ENCODE measurements at regions not wholly inside any gene's neighbourhood (a gene's known extent, or its start where the extent isn't known, plus 50 kb on each side); places are given as distances from the start of the nearest gene placed in this dataset.

DNA sequence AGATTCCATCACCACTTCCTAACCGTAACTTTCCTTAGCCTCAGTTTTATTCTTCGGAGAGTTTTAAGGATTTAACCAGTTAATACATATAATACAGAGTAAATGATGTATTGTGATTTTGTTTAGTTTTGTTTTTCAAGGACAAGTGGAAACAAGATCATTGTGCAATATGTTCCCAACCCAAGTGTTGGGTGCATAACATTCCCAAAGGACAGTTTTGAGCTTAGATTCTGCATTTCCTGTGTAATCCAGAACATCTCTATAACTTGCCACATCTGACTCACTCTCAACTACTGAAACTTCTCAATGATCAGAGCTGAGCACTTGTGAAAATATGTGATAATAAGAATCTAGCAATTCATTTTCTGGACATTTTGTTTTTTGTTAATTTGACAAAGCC, 466.1 kb upstream of the PPP2R3A start:
- no peak for DNase-seq (ENCODE audit: extremely low spot score, unreplicated experiment)
- Mint-ChIP-seq H3K27ac (ENCODE audit: unreplicated experiment) (no peak overlapping the region), H3K36me3 (ENCODE audit: unreplicated experiment) (no peaks in the 10 kb centered on the region), H3K4me1 (ENCODE audit: unreplicated experiment) (peaks cover 3% of the 10 kb centered on the region), H3K4me3 (ENCODE audit: unreplicated experiment) (no peak overlapping the region), H3K27me3 (ENCODE audit: unreplicated experiment) (peaks cover 16% of the 10 kb centered on the region), H3K9me3 (ENCODE audit: unreplicated experiment) (no peaks in the 10 kb centered on the region)
- TF ChIP-seq, protein P1, sequence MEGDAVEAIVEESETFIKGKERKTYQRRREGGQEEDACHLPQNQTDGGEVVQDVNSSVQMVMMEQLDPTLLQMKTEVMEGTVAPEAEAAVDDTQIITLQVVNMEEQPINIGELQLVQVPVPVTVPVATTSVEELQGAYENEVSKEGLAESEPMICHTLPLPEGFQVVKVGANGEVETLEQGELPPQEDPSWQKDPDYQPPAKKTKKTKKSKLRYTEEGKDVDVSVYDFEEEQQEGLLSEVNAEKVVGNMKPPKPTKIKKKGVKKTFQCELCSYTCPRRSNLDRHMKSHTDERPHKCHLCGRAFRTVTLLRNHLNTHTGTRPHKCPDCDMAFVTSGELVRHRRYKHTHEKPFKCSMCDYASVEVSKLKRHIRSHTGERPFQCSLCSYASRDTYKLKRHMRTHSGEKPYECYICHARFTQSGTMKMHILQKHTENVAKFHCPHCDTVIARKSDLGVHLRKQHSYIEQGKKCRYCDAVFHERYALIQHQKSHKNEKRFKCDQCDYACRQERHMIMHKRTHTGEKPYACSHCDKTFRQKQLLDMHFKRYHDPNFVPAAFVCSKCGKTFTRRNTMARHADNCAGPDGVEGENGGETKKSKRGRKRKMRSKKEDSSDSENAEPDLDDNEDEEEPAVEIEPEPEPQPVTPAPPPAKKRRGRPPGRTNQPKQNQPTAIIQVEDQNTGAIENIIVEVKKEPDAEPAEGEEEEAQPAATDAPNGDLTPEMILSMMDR (IDR thresholded peaks at IDR 0.05) = no peak

DNA sequence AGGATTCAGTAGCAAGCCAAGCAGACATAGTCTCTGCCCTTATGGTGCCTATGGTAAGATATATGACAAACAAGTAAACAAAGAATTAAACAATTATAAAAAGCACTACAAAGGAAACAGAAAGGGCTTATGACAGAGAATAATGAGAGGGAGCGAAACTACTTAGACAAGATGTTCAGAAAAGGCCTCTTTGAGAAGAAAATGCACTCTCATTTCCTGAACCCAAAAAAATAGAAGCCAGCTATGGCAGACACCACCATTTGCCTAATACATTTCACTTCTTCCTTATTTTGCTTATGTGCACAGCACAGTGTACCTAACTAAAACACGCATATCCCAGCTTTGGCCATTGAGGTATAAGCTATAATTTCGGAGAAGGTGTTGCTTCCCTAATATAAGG, 465.5 kb upstream of the PPP2R3A start:
- peaks cover 16% of the 10 kb centered on the region for H3K27me3 Mint-ChIP-seq (ENCODE audit: unreplicated experiment)
- DNase-seq (ENCODE audit: extremely low spot score, unreplicated experiment) = no peak
- H3K36me3 Mint-ChIP-seq (ENCODE audit: unreplicated experiment) = no peaks in the 10 kb centered on the region
- TF ChIP-seq, protein P1 (IDR thresholded peaks at IDR 0.05) = no peak
- H3K4me1 Mint-ChIP-seq (ENCODE audit: unreplicated experiment) = peaks cover 3% of the 10 kb centered on the region
- H3K4me3 Mint-ChIP-seq (ENCODE audit: unreplicated experiment) = no peak overlapping the region
- H3K9me3 Mint-ChIP-seq (ENCODE audit: unreplicated experiment) = no peaks in the 10 kb centered on the region
- no peak overlapping the region for H3K27ac Mint-ChIP-seq (ENCODE audit: unreplicated experiment)

DNA sequence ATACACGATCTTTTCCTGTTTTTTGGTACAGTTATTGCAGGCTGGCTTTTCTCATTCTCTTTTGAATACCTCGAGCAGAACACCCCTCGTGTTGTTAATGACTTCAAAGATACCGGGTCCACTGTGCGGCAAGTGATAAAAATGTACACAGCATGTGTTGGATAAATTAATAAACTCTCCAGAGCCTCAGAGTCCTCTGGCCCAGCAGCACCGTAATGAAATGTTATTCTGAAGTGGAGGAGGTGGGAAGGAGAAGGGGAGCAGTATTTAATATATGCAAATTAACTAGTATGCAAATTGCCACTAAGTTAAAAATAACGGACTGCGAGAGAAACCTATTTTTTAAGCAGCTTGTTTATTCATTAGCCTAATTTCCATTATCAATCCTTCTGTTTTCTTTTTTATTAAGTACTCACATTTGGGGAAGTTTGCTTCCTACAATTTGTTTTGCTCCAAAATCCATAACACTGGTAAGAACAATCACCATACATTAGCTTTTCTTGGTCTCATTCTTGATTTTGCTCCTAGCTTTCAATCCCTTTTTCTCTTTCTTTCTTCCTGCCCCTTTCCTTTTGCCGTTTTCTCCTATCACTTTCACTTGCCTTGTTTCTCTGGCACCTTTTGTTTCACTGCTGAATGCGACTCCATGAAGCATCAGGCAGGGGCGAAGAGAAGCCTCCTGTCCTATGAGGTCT, 462.3 kb upstream of the PPP2R3A start:
- no peaks in the 10 kb centered on the region for H3K9me3 Mint-ChIP-seq (ENCODE audit: unreplicated experiment)
- H3K4me1 Mint-ChIP-seq (ENCODE audit: unreplicated experiment) = peaks cover 3% of the 10 kb centered on the region
- H3K27ac Mint-ChIP-seq (ENCODE audit: unreplicated experiment) = no peak overlapping the region
- H3K4me3 Mint-ChIP-seq (ENCODE audit: unreplicated experiment) = peak overlapping the region; percentile 30
- no peak for DNase-seq (ENCODE audit: extremely low spot score, unreplicated experiment)
- H3K27me3 Mint-ChIP-seq (ENCODE audit: unreplicated experiment) = peaks cover 19% of the 10 kb centered on the region
- TF ChIP-seq, protein P1 (IDR thresholded peaks at IDR 0.05) = no peak
- no peaks in the 10 kb centered on the region for H3K36me3 Mint-ChIP-seq (ENCODE audit: unreplicated experiment)

DNA sequence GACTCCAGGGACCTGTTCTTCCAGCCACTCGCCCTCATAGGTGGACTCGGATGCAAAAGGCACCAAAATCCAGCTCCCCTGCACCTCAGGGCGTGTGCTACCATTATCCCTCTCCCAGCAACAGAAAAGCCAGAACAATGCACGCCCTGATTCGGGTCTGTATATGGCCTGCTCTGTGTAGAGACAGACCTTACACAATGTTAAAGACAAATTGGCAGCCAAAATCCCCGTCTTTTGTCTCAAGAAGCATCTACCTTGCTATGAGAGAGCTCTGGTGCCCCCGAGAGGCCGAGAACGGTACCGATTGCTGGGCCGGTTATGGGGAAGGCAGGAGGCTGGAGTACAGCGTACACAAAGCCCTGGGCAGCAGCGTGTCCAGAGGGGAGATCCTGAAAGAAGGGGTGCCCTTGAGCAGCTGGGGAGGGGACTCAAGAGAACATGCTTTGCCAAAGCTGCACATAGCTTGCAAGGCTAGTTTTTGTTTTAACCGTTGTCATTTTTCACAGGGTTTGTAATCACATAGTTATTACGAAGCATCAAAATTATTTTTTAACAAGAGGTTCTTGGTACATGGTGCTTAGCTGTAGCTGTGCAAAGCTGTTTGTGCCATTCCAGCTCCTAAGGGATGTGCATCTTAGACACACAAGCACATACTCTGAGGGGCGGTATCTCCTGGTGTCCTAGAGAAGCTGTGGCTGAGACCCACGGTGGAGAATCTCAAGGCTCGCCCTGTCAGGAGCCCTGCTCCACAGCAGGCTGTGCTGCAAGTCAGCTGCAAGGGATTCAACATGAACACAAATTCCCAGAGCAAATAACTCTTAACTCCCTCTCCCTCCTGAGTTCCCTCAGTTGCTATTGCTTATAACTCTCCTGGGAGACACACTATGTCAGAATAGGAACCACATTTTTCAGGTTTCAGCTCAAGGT, 461.5 kb upstream of the PPP2R3A start:
- Mint-ChIP-seq H3K27me3 (ENCODE audit: unreplicated experiment) (peaks cover 19% of the 10 kb centered on the region), H3K27ac (ENCODE audit: unreplicated experiment) (no peak overlapping the region), H3K4me1 (ENCODE audit: unreplicated experiment) (peaks cover 3% of the 10 kb centered on the region), H3K4me3 (ENCODE audit: unreplicated experiment) (peak overlapping the region; percentile 30), H3K9me3 (ENCODE audit: unreplicated experiment) (peaks cover 6% of the 10 kb centered on the region), H3K36me3 (ENCODE audit: unreplicated experiment) (no peaks in the 10 kb centered on the region)
- DNase-seq (ENCODE audit: extremely low spot score, unreplicated experiment) = no peak
- TF ChIP-seq, protein P1 (IDR thresholded peaks at IDR 0.05) = peak; percentile 70

Measured in osteocyte (in vitro differentiated cells).